Thoracic aorta (tissue), 2 donors: ENCODE measurements at regions not wholly inside any gene's neighbourhood (a gene's known extent, or its start where the extent isn't known, plus 50 kb on each side); places are given as distances from the start of the nearest gene placed in this dataset.

ENCODE experiments used
- ATAC-seq: fragments of 150-250 bp; one replicate; pipeline ENCODE4 v1.8.0; 2017; ENCODE audit warnings: low read depth; ENCODE audit not compliant: insufficient number of reproducible peaks, low FRiP score
- DNase-seq: peaks from one replicate; pipeline ENCODE4 v3.0.0-alpha.2; 2020; ENCODE audit warnings: low spot score
- H3K27ac ChIP-seq, 2 donors: fragments of 200-600 bp; sonication (generic); 1 replicate in 1 of 2; 2 replicates in 1 of 2; pipeline ENCODE4 v1.5.1; 2016; ENCODE audit warnings: mild to moderate bottlenecking in 2 of 2, moderate library complexity in 2 of 2
- H3K27me3 ChIP-seq: fragments of 200-600 bp; sonication (generic); replicated peaks from 2 replicates; pipeline ENCODE4 v1.6.0; 2016; ENCODE audit warnings: mild to moderate bottlenecking; ENCODE audit not compliant: insufficient read depth
- H3K36me3 ChIP-seq: fragments of 200-600 bp; sonication (generic); one replicate; pipeline ENCODE4 v1.5.1; 2016
- H3K4me1 ChIP-seq, 2 donors: fragments of 200-600 bp; sonication (generic); 1 replicate in 1 of 2; 2 replicates in 1 of 2; pipeline versions ENCODE4 v1.5.1 to v1.6.0; 2016; ENCODE audit warnings: low read depth in 2 of 2, mild to moderate bottlenecking in 1 of 2; ENCODE audit not compliant: control insufficient read depth in 1 of 2
- H3K4me3 ChIP-seq: fragments of 200-600 bp; sonication (generic); 2 replicates; pipeline ENCODE4 v1.5.1; 2016; ENCODE audit warnings: mild to moderate bottlenecking
- H3K9me3 ChIP-seq: fragments of 200-600 bp; sonication (generic); 2 replicates; pipeline ENCODE4 v1.5.1; 2016
- TF ChIP-seq, protein P1 (sequence below): fragments of 200-600 bp; sonication (generic); IDR thresholded peaks from one replicate; pipeline ENCODE4 v1.5.1; 2019; ENCODE audit warnings: antibody characterized with exemption

DNA sequence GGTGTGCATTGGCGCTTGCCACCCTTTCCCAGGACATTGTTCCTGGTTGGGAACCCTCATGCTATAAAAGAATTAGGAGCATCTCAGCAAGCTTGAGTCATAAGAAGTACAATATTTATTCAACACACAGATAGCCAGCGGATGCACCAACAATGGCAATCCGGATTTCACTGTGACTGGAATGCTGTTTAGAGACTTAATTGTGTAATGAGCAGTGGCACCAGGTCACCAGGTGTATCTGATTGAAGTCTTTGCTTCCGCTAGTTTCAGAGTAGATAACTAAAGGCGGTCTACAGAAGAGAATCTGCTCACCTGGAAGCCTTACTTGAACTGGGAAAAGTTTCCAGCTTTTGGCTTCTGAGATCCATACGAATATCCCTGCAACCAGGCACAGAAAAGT lies 772.3 kb upstream of the GHITM start:
- no peaks in the 10 kb centered on the region for H3K9me3 ChIP-seq
- H3K27me3 ChIP-seq, result no peaks in the 10 kb centered on the region
- H3K4me1 ChIP-seq, result no peaks in the 10 kb centered on the region
- no peaks in the 10 kb centered on the region for H3K36me3 ChIP-seq
- H3K4me3 ChIP-seq, result no peak overlapping the region
- TF ChIP-seq, protein P1, sequence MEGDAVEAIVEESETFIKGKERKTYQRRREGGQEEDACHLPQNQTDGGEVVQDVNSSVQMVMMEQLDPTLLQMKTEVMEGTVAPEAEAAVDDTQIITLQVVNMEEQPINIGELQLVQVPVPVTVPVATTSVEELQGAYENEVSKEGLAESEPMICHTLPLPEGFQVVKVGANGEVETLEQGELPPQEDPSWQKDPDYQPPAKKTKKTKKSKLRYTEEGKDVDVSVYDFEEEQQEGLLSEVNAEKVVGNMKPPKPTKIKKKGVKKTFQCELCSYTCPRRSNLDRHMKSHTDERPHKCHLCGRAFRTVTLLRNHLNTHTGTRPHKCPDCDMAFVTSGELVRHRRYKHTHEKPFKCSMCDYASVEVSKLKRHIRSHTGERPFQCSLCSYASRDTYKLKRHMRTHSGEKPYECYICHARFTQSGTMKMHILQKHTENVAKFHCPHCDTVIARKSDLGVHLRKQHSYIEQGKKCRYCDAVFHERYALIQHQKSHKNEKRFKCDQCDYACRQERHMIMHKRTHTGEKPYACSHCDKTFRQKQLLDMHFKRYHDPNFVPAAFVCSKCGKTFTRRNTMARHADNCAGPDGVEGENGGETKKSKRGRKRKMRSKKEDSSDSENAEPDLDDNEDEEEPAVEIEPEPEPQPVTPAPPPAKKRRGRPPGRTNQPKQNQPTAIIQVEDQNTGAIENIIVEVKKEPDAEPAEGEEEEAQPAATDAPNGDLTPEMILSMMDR, result no peak
- DNase-seq (no peak), ATAC-seq (no peak)
- H3K27ac ChIP-seq, result no peak overlapping the region

DNA sequence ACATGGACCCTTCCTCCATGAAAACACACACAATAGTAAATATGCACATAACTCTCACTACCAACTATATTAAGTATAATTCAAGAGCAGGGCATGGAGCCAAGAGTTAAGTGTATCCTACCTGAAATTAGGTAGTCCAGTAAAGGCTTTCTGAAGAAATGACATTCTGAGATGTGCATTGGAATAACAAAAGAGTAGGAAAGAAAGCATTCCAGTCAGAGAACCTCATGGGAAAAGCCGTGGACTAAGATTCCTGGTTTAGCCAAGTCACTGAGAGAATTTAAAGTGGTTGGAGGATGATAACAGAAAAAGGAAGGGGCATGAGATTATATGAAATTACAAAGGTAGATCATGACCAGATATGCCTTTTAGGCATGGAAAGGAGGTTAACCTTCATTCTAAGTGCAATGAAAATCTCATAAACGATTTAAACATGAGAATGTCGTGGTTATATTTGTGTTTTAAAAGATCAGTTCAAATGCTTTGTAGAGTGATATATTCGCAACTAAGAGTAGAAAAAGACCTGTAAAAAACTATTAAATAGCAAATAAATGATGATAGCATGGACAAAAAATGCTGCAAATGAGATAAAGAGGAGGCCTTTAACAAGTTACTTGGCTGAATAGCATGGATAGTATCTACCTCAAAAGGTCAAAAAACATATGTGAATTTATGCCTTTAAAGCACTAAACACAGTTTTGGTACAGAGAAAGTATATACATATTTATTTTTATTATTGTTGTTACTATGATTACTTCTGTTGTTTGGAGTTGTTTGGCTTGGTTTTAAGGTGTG lies 767.4 kb upstream of the GHITM start:
- Histone ChIP-seq H3K4me1 (no peaks in the 10 kb centered on the region), H3K27me3 (no peaks in the 10 kb centered on the region), H3K36me3 (no peaks in the 10 kb centered on the region), H3K9me3 (no peaks in the 10 kb centered on the region), H3K4me3 (no peak overlapping the region), H3K27ac (no peak overlapping the region)
- ATAC-seq (no peak), DNase-seq (no peak)
- TF ChIP-seq, protein P1, result no peak

DNA sequence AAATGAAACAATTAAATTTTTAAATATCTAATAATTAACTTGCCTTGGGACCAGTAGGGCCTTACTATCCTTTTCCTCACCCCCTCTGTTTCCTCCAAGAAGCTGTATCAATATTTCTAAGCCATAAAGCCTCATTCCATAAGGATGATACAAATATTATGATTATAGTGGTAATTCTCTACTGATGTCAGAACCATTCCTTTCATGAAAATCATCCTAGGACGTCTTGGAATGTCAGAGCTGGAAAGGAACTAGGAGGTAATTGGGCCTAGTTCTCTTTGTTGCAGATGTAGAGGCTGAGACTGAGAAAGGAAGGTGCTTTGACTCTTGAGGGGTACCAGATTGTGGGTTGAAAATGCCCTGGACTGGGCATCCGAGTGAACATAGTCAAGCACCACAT lies 766.7 kb upstream of the GHITM start:
- TF ChIP-seq, protein P1, result no peak
- H3K4me3 ChIP-seq, result no peak overlapping the region
- H3K36me3 ChIP-seq, result no peaks in the 10 kb centered on the region
- ATAC-seq, result no peak
- no peak overlapping the region for H3K27ac ChIP-seq
- DNase-seq, result no peak
- H3K27me3 ChIP-seq, result no peaks in the 10 kb centered on the region
- no peaks in the 10 kb centered on the region for H3K4me1 ChIP-seq
- no peaks in the 10 kb centered on the region for H3K9me3 ChIP-seq

DNA sequence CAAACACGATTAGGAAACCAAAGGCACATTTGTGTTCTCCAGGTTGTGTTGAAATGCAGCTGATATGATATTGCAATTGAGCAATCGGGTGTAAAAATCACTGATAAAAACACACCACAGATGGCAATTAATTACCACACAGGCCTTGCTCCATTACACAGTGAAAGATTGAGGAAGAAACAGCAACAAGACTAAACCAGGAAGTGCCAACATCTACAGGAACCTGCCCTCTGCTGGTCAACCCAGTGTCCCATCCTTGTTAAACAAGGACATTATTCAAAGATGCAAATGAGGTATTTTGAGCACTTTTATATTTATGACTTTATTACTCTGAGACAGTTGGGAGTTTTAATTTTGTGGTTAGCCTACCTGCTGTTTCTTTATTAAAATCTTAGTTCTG lies 765.6 kb upstream of the GHITM start:
- TF ChIP-seq, protein P1, result no peak
- Histone ChIP-seq H3K36me3 (no peaks in the 10 kb centered on the region), H3K27ac (no peak overlapping the region), H3K27me3 (no peaks in the 10 kb centered on the region), H3K9me3 (no peaks in the 10 kb centered on the region), H3K4me1 (peaks cover 0 to 2% of the 10 kb centered on the region in 2 donors), H3K4me3 (no peak overlapping the region)
- DNase-seq, result no peak
- ATAC-seq, result no peak

DNA sequence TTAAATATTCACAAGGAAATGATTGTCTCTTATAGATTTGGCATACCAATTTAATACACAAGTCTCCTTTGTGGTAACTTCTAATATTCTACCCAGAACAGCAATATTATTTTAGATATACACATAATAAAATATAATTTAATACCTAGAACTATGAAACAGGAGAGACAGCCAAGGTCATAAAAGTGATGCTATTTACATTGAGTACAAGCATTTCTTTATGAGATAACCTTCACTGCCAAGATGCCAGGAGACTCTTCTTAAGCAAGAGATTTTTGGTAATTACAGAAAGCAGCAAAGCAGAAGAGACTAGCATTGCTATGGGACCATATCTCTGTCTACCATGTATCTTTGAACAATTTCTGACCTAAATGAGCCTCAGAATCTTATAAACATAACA lies 764.6 kb upstream of the GHITM start:
- ATAC-seq (no peak), DNase-seq (no peak)
- no peaks in the 10 kb centered on the region for H3K9me3 ChIP-seq
- no peak overlapping the region for H3K27ac ChIP-seq
- H3K36me3 ChIP-seq, result no peaks in the 10 kb centered on the region
- H3K27me3 ChIP-seq, result no peaks in the 10 kb centered on the region
- TF ChIP-seq, protein P1, result no peak
- peaks cover 7 to 10% of the 10 kb centered on the region in 2 donors for H3K4me1 ChIP-seq
- H3K4me3 ChIP-seq, result no peak overlapping the region
